ENCODE measurements at regions not wholly inside any gene's neighbourhood (a gene's known extent, or its start where the extent isn't known, plus 50 kb on each side); places are given as distances from the start of the nearest gene placed in this dataset.

DNA sequence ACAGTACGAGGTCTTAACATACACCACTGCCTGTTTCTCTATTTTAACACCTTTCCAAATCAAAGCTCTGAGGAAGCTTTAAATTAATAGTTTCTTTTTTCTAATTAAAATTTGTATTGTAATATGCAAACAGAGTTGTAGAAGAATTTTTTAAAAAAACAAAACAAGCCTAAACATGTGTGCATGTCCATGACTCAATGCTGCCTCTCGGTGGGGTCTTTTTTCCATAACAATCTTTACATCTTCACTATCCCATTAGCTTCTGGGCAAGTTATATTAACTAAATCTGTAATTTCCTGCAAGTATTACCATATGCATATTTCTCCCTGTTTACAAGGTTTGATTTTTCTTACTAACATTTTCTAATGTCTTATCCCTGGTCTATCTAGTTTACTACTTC is 143.9 kb upstream of the NAV3 start:
- TF ChIP-seq, protein P1, sequence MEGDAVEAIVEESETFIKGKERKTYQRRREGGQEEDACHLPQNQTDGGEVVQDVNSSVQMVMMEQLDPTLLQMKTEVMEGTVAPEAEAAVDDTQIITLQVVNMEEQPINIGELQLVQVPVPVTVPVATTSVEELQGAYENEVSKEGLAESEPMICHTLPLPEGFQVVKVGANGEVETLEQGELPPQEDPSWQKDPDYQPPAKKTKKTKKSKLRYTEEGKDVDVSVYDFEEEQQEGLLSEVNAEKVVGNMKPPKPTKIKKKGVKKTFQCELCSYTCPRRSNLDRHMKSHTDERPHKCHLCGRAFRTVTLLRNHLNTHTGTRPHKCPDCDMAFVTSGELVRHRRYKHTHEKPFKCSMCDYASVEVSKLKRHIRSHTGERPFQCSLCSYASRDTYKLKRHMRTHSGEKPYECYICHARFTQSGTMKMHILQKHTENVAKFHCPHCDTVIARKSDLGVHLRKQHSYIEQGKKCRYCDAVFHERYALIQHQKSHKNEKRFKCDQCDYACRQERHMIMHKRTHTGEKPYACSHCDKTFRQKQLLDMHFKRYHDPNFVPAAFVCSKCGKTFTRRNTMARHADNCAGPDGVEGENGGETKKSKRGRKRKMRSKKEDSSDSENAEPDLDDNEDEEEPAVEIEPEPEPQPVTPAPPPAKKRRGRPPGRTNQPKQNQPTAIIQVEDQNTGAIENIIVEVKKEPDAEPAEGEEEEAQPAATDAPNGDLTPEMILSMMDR (IDR thresholded peaks at IDR 0.05; ENCODE audit: borderline replicate concordance, extremely low read depth, low read length, poor library complexity, severe bottlenecking): no peak
- no peak for TF ChIP-seq EZH2 (IDR thresholded peaks at IDR 0.05; ENCODE audit: borderline replicate concordance, low read depth, low read length, severe bottlenecking)
